ENCODE measurements at regions not wholly inside any gene's neighbourhood (a gene's known extent, or its start where the extent isn't known, plus 50 kb on each side); places are given as distances from the start of the nearest gene placed in this dataset.
"Not testable (repeated sequence)": the region's sequence is repeated elsewhere in the genome, so short reads cannot be mapped to it uniquely, and the experiment has no call there.

DNA sequence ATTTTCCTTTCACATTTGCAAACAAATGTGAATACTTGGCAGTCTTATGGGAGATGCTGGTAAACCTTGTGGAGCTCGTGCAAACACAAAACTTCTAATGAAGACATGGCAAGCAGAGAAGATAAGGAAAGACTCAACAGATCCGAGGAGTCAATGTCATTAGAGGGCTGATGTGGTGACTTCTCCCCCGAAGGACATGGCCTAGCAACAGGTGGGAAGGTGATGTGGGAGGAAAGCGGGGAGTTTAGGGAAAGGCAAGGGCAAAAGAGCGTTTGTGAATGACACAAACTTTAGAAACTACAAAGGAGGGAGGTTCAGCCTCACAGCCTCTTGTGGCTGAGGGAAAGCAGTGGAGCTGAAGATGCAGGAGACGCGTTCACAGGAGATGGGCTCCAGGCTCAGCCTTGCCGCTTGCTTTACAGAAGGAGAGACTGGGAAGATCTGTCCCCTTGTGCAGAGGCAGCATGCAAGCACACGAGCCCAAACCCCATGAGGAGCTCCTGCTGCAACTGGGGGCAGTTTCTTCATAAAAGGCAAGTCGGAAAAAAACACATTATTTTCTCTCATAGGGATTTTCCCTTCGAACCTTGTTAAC, 86.6 kb downstream of the SOWAHC start:
- CTCF ChIA-PET, result no interaction called here
- ATAC-seq, result no peak
- no peak for DNase-seq
- H3K9me3 Mint-ChIP-seq (ENCODE audit: low read depth), result no peaks in the 10 kb centered on the region
- peaks cover 4% of the 10 kb centered on the region for H3K4me1 Mint-ChIP-seq
- H3K27ac Mint-ChIP-seq, result no peak overlapping the region
- no peaks in the 10 kb centered on the region for H3K36me3 Mint-ChIP-seq
- no peak overlapping the region for H3K4me3 Mint-ChIP-seq
- H3K27me3 Mint-ChIP-seq, result peaks cover 7% of the 10 kb centered on the region

DNA sequence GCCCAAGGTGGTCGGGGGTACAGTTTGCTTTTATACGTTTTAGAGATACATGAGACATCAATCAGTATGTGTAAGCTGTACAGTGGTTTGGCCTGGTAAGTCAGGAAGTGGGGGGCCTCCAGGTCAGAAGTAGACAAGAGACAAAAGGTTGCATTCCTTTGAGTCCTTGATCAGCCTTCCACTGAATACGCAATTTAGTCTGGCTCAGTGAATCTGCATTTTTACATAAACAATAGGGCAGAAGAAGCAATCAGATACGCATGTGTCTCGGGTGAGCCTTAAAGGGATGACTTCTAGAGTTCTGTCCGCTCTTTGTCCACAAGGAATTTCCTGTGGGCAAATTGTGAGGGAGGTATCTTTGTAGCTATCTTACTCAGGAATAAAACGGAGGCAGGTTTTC, 87.2 kb downstream of the SOWAHC start:
- ATAC-seq (no peak), DNase-seq (no peak)
- H3K27me3 Mint-ChIP-seq, result peaks cover 6% of the 10 kb centered on the region
- no peak overlapping the region for H3K27ac Mint-ChIP-seq
- CTCF ChIA-PET, result no interaction called here
- peaks cover 4% of the 10 kb centered on the region for H3K4me1 Mint-ChIP-seq
- H3K36me3 Mint-ChIP-seq, result no peaks in the 10 kb centered on the region
- no peaks in the 10 kb centered on the region for H3K9me3 Mint-ChIP-seq (ENCODE audit: low read depth)
- no peak overlapping the region for H3K4me3 Mint-ChIP-seq

GRCh38 chr2:109702250-109702985, 88.3 kb downstream of the SOWAHC start:
- CTCF ChIA-PET, result no interaction called here
- Mint-ChIP-seq H3K9me3 (ENCODE audit: low read depth) (no peaks in the 10 kb centered on the region), H3K4me1 (peaks cover 4% of the 10 kb centered on the region), H3K36me3 (no peaks in the 10 kb centered on the region), H3K27ac (no peak overlapping the region), H3K4me3 (no peak overlapping the region), H3K27me3 (peaks cover 4% of the 10 kb centered on the region)
- ATAC-seq (no peak), DNase-seq (no peak)

DNA sequence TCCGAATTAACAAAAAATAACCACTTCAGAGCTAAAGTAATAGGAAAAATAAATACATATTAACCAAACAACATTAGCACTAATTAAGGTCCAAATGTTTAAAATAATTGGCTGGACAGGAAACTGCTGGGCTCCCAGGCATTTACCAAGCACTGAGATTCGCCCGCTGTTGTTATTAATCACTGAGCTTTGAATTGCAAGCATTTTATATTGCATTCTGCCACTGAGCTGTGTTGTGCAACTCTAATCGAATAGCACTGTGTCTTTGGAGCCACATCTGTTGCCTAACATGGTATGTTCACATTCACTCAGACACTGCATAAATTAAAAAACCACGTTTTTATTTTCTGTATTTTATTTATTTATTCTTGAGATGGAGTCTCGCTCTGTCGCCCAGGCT, 88.9 kb downstream of the SOWAHC start:
- CTCF ChIA-PET, result no interaction called here
- peaks cover 4% of the 10 kb centered on the region for H3K4me1 Mint-ChIP-seq
- peaks cover 4% of the 10 kb centered on the region for H3K27me3 Mint-ChIP-seq
- no peak overlapping the region for H3K4me3 Mint-ChIP-seq
- no peaks in the 10 kb centered on the region for H3K36me3 Mint-ChIP-seq
- no peaks in the 10 kb centered on the region for H3K9me3 Mint-ChIP-seq (ENCODE audit: low read depth)
- H3K27ac Mint-ChIP-seq, result no peak overlapping the region
- ATAC-seq (no peak), DNase-seq (no peak)

DNA sequence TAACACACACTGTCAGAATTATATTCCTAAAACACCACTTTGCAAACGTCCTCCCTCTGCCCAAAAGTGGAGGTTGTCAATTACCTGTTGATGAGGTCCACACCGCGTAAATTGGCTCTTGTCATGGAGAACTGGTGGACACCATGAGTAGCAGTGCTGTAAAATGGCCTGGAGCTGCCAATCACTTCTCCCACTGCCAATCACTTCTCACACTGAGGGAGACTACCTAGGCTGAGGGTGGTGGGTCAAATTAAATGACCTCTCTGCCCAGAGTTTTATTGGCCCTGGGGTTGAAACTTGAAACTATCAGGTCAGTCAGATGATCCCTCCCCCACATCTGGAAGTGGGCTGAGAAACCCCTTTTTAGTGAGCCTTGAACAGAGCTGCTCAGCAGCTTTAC, 89.6 kb downstream of the SOWAHC start:
- CTCF ChIA-PET, result no interaction called here
- H3K4me1 Mint-ChIP-seq, result peaks cover 4% of the 10 kb centered on the region
- no peaks in the 10 kb centered on the region for H3K36me3 Mint-ChIP-seq
- H3K27me3 Mint-ChIP-seq, result peaks cover 4% of the 10 kb centered on the region
- no peaks in the 10 kb centered on the region for H3K9me3 Mint-ChIP-seq (ENCODE audit: low read depth)
- H3K4me3 Mint-ChIP-seq, result no peak overlapping the region
- DNase-seq, result no peak
- no peak overlapping the region for H3K27ac Mint-ChIP-seq
- no peak for ATAC-seq

DNA sequence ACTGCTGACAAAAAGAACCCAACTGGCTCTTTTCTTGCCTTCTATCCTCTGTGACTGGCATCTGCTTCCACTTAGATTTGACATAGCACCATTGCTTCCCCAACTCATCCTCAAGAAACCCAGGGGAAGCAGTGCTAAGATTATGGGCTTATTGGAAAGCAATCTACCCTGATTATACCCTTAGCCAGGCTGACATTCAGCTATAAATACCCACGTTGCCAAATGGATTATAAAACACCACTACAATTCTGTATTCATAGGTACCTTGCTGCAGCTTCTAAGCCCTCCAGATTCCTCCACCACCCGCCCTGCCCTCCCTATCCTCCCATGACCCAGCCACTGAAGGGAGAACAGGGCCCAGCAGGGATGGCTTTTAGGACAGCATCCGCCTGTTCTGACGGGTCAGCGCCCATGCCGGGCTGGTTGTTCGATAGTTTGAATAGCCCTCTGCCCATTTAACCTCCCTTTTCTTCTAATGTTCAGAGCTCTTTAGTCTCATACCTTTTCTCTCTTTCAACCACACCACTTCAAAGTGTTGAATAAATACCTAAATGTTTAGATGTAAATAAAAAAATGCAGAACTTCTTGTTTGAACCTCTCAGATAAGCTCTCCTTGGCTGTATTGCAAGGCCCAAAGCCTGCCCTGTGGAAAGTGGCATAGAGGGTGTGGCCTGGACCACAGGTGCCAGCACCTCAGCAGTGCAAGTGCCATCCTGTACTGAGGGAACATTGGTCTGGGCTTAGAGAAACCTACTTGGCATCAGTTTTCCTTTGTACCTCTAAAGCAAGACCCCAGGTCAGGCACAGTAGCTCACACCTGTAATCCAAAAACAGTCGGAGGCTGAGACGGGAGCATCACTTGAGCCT, 86.6 kb upstream of the RGPD5 start:
- no peak overlapping the region for H3K27ac Mint-ChIP-seq

DNA sequence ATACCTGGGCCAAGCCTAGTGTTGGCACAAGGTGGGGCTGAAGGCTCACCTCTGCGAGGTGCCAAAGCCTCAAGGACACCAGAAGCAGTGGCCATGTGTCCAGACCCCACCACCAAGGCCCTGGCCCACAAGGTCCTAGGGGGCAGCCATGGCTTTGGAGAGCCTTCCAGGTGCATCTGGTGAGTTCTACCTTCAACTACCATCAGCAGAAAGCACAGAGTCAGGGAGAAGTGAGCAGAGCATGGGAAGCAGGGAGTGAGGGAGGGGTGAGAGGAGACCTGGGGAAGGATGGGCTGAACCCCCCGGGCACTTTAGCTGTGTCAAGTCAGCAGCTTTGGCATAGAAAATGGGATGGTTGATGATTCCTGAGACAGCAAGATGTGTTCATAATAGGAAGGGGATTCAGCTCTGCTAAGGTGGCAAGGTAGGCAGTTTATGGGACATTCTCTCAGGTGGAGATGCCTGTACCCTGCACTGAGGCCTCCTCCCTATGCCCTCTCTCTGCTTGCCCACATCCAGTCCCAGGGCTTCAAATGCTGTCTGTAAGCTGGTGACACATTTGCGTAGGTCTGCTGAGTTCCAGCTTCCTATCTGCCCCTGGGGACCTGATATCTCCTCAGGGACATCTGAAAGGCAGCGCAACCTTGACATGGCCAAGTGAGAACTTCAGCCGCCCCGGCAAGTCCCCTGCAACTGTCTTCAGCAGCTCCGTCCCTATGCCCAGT, 83.4 kb upstream of the RGPD5 start:
- ATAC-seq (no peak), DNase-seq (no peak)
- Mint-ChIP-seq H3K4me1 (no peaks in the 10 kb centered on the region), H3K27ac (no peak overlapping the region), H3K27me3 (no peaks in the 10 kb centered on the region), H3K9me3 (ENCODE audit: low read depth) (no peaks in the 10 kb centered on the region), H3K4me3 (no peak overlapping the region), H3K36me3 (no peaks in the 10 kb centered on the region)
- CTCF ChIA-PET, result no interaction called here

More for the DNA sequence above, 86.6 kb upstream of the RGPD5 start:
- Mint-ChIP-seq H3K4me1 (no peaks in the 10 kb centered on the region), H3K27me3 (no peaks in the 10 kb centered on the region), H3K4me3 (no peak overlapping the region), H3K9me3 (ENCODE audit: low read depth) (no peaks in the 10 kb centered on the region), H3K36me3 (no peaks in the 10 kb centered on the region)
- ATAC-seq (no peak), DNase-seq (no peak)
- CTCF ChIA-PET, result no interaction called here

GRCh38 chr2:109711230-109712122, 82.6 kb upstream of the RGPD5 start:
- ATAC-seq (no peak), DNase-seq (no peak)
- Mint-ChIP-seq H3K27ac (no peak overlapping the region), H3K4me1 (no peaks in the 10 kb centered on the region), H3K36me3 (no peaks in the 10 kb centered on the region), H3K9me3 (ENCODE audit: low read depth) (no peaks in the 10 kb centered on the region), H3K27me3 (no peaks in the 10 kb centered on the region), H3K4me3 (no peak overlapping the region)
- CTCF ChIA-PET, result no interaction called here

DNA sequence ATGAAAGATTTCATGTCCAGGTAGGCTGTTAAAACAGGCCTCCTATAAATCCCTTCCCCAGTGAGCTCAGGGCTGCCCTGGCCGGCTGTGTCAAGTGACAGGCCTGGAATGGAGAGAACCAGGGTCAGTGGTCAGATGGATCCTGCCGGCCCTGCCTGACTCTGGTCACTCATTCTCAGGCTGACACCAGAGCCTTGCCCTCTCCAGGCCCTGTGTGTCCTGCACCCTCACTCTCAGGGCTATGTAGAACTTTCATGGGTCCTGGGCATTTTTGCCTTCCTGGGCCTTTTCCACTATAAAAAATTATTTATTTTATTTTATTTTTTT, 82.0 kb upstream of the RGPD5 start:
- Mint-ChIP-seq H3K27me3 (no peaks in the 10 kb centered on the region), H3K36me3 (no peaks in the 10 kb centered on the region), H3K27ac (no peak overlapping the region)

GRCh38 chr2:109712746-109713145, 81.4 kb upstream of the RGPD5 start:
- no peak overlapping the region for H3K4me3 Mint-ChIP-seq
- ATAC-seq (no peak), DNase-seq (no peak)
- CTCF ChIA-PET, result no interaction called here
- no peaks in the 10 kb centered on the region for H3K9me3 Mint-ChIP-seq (ENCODE audit: low read depth)
- no peaks in the 10 kb centered on the region for H3K4me1 Mint-ChIP-seq
- H3K27me3 Mint-ChIP-seq, result no peaks in the 10 kb centered on the region
- H3K27ac Mint-ChIP-seq, result no peak overlapping the region
- no peaks in the 10 kb centered on the region for H3K36me3 Mint-ChIP-seq

More for the DNA sequence above, 82.0 kb upstream of the RGPD5 start:
- Mint-ChIP-seq H3K9me3 (ENCODE audit: low read depth) (no peaks in the 10 kb centered on the region), H3K4me1 (no peaks in the 10 kb centered on the region), H3K4me3 (no peak overlapping the region)
- DNase-seq (no peak), ATAC-seq (no peak)
- CTCF ChIA-PET, result no interaction called here

DNA sequence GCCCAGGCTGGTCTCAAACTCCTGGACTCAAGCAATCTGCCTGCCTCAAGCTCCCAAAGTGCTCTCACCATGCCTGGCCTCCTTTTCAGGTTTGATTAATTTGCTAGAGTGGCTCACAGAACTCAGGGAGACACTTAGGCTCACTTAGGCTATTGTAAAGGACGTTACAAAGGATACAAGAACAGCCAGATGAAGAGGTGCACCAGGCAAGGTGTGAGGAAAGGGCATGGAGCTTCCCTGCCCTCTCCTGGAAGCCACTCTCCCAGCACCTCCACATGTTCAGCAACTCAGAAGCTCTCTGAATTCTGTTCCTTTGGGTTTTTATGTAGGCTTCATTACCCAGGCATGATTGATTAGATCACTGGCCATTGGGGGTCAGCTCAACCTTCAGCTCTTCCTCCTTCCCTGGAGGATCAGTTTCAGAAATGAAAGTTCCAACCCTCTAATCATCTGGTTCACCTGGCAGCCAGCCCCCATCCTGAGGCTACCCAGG, 78.7 kb upstream of the RGPD5 start:
- ATAC-seq (no peak), DNase-seq (no peak)
- no peaks in the 10 kb centered on the region for H3K4me1 Mint-ChIP-seq
- H3K27me3 Mint-ChIP-seq, result no peaks in the 10 kb centered on the region
- H3K4me3 Mint-ChIP-seq, result no peak overlapping the region
- H3K36me3 Mint-ChIP-seq, result no peaks in the 10 kb centered on the region
- no peaks in the 10 kb centered on the region for H3K9me3 Mint-ChIP-seq (ENCODE audit: low read depth)
- CTCF ChIA-PET, result interaction anchor here (1.0 kb wide), 1 partner anchor 168 kb away, joined by 3 read pairs; no protein-coding TSS in a partner anchor
- H3K27ac Mint-ChIP-seq, result no peak overlapping the region

DNA sequence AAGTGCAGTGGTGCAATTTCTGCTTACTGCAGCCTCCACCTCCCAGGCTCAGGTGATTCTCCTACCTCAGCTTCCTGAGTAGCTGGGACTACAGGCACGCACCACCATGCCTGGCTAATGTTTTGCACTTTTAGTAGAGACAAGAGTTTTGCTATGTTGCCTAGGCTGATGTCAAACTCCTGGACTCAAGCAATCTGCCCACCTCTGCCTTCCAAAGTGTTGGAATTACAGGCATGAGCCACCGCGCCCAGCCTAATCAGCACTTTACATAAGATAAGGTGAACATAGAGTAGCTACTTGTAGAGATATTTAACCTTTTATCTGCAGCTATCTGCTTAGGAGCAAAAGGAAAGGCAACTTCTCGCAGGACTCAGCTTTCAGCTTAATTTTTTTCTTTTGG, 77.5 kb upstream of the RGPD5 start:
- H3K9me3 Mint-ChIP-seq (ENCODE audit: low read depth); H3K27ac Mint-ChIP-seq; H3K4me3 Mint-ChIP-seq; ATAC-seq; H3K36me3 Mint-ChIP-seq; H3K4me1 Mint-ChIP-seq; H3K27me3 Mint-ChIP-seq; DNase-seq; CTCF ChIA-PET: not testable (repeated sequence)

- CTCF ChIA-PET, result no interaction called here
- Mint-ChIP-seq H3K27me3 (no peaks in the 10 kb centered on the region), H3K9me3 (ENCODE audit: low read depth) (no peaks in the 10 kb centered on the region), H3K4me3 (no peak overlapping the region), H3K36me3 (no peaks in the 10 kb centered on the region), H3K27ac (no peak overlapping the region), H3K4me1 (no peaks in the 10 kb centered on the region)
- DNase-seq (no peak), ATAC-seq (no peak)
Observed at GRCh38 chr2:109718139-109718538, 76.0 kb upstream of the RGPD5 start.

All from activated CD8-positive, alpha-beta memory T cell treated with anti-CD3 and anti-CD28 coated beads, Interleukin-2, amount 10 ng/mL, durations not matched to agents 7 days and 5 days (primary cell).